ENCODE measurements at regions not wholly inside any gene's neighbourhood (a gene's known extent, or its start where the extent isn't known, plus 50 kb on each side); places are given as distances from the start of the nearest gene placed in this dataset.

- DNase-seq (ENCODE audit: insufficient read length, low spot score, missing footprints) = no peak
- Histone ChIP-seq H3K4me1 (ENCODE audit: insufficient read depth, low read length) (peaks cover 21% of the 10 kb centered on the region), H3K27me3 (ENCODE audit: insufficient read depth, low read length) (no peaks in the 10 kb centered on the region), H3K79me2 (ENCODE audit: insufficient read depth, low read length) (no peaks in the 10 kb centered on the region), H3K27ac (ENCODE audit: low read depth, low read length) (no peak overlapping the region), H4K20me1 (ENCODE audit: insufficient read depth, low read length) (no peaks in the 10 kb centered on the region), H3K9me3 (ENCODE audit: low read depth, low read length) (no peaks in the 10 kb centered on the region), H3K4me3 (ENCODE audit: insufficient read depth, low read length) (no peak overlapping the region), H2AFZ (ENCODE audit: low read length) (no peak overlapping the region), H3K4me2 (ENCODE audit: insufficient read depth, low read length) (no peak overlapping the region), H3K36me3 (ENCODE audit: insufficient read depth, low read length) (no peaks in the 10 kb centered on the region)
- no peak for TF ChIP-seq CTCF (IDR thresholded peaks at IDR 0.05; ENCODE audit: extremely low read depth, low read depth, low read length)
Observed at GRCh38 chr6:11322252-11322885, 89.9 kb upstream of the NEDD9 start.

GRCh38 chr6:11320914-11321597 lies 88.6 kb upstream of the NEDD9 start:
- Histone ChIP-seq H4K20me1 (ENCODE audit: insufficient read depth, low read length) (no peaks in the 10 kb centered on the region), H3K36me3 (ENCODE audit: insufficient read depth, low read length) (no peaks in the 10 kb centered on the region), H3K4me3 (ENCODE audit: insufficient read depth, low read length) (no peak overlapping the region), H2AFZ (ENCODE audit: low read length) (no peak overlapping the region), H3K9me3 (ENCODE audit: low read depth, low read length) (no peaks in the 10 kb centered on the region), H3K4me1 (ENCODE audit: insufficient read depth, low read length) (peaks cover 30% of the 10 kb centered on the region), H3K4me2 (ENCODE audit: insufficient read depth, low read length) (no peak overlapping the region), H3K79me2 (ENCODE audit: insufficient read depth, low read length) (no peaks in the 10 kb centered on the region), H3K27ac (ENCODE audit: low read depth, low read length) (no peak overlapping the region), H3K27me3 (ENCODE audit: insufficient read depth, low read length) (no peaks in the 10 kb centered on the region)
- TF ChIP-seq CTCF (IDR thresholded peaks at IDR 0.05; ENCODE audit: extremely low read depth, low read depth, low read length) = no peak
- DNase-seq (ENCODE audit: insufficient read length, low spot score, missing footprints) = no peak

GRCh38 chr6:11318835-11319813 lies 86.7 kb upstream of the NEDD9 start:
- TF ChIP-seq CTCF (IDR thresholded peaks at IDR 0.05; ENCODE audit: extremely low read depth, low read depth, low read length) = no peak
- Histone ChIP-seq H3K79me2 (ENCODE audit: insufficient read depth, low read length) (no peaks in the 10 kb centered on the region), H3K27me3 (ENCODE audit: insufficient read depth, low read length) (no peaks in the 10 kb centered on the region), H3K4me3 (ENCODE audit: insufficient read depth, low read length) (no peak overlapping the region), H3K36me3 (ENCODE audit: insufficient read depth, low read length) (no peaks in the 10 kb centered on the region), H2AFZ (ENCODE audit: low read length) (no peak overlapping the region), H4K20me1 (ENCODE audit: insufficient read depth, low read length) (no peaks in the 10 kb centered on the region), H3K9me3 (ENCODE audit: low read depth, low read length) (no peaks in the 10 kb centered on the region), H3K27ac (ENCODE audit: low read depth, low read length) (peak overlapping the region; percentile 99), H3K4me2 (ENCODE audit: insufficient read depth, low read length) (peak overlapping the region; percentile 5), H3K4me1 (ENCODE audit: insufficient read depth, low read length) (peaks cover 32% of the 10 kb centered on the region)
- no peak for DNase-seq (ENCODE audit: insufficient read length, low spot score, missing footprints)
